ENCODE measurements at regions not wholly inside any gene's neighbourhood (a gene's known extent, or its start where the extent isn't known, plus 50 kb on each side); places are given as distances from the start of the nearest gene placed in this dataset.

DNA sequence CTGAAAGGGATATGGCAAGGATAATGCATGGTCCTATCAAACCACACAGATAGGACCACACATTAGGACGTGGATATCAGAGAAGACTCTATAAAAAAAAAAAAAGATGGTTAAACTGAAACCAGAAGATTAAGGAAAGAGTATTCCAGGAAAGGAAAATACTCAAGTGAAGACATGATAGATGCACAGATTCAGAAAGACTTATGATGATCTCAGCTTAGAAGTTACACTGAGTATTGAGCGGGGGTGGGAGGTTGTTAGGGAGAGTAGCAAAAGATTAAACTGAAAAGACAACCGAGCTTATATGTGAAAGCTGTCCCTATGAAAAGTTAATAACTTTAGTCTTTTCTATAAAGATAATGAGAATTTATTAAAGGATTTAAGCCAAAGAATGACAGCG is 211.0 kb upstream of the EMCN start:
- TF ChIP-seq CTCF (IDR thresholded peaks at IDR 0.05; ENCODE audit: low read depth, low read length): no peak
- no peak for TF ChIP-seq EZH2phosphoT487 (IDR thresholded peaks at IDR 0.05; ENCODE audit: low read depth)
